Fibroblast of mammary gland (primary cell): ENCODE measurements at regions not wholly inside any gene's neighbourhood (a gene's known extent, or its start where the extent isn't known, plus 50 kb on each side); places are given as distances from the start of the nearest gene placed in this dataset.
"Not testable (repeated sequence)": the region's sequence is repeated elsewhere in the genome, so short reads cannot be mapped to it uniquely, and the experiment has no call there.

Experiments
- DNase-seq: peaks from one replicate; pipeline ENCODE4 v3.0.0-alpha.2; 2010; ENCODE audit warnings: low read depth
- H3K4me3 ChIP-seq: 2 replicates; pipeline ENCODE4 v1.5.1; 2011; ENCODE audit warnings: low read depth, mild to moderate bottlenecking, low read length, moderate library complexity; ENCODE audit not compliant: control insufficient read depth
- CTCF ChIP-seq: conservative IDR thresholded peaks from 2 replicates; pipeline ENCODE4 v1.5.1; 2011; ENCODE audit warnings: low read depth, low read length, inconsistent platforms; ENCODE audit not compliant: control insufficient read depth, insufficient read depth

- no peak for TF ChIP-seq CTCF
- no peak overlapping the region for H3K4me3 ChIP-seq
- DNase-seq: no peak
Observed at GRCh38 chr2:173520918-173521317, 166.2 kb downstream of the CDCA7 start.

GRCh38 chr2:173521450-173522192 lies 166.9 kb downstream of the CDCA7 start:
- no peak for TF ChIP-seq CTCF
- DNase-seq: no peak
- no peak overlapping the region for H3K4me3 ChIP-seq

- TF ChIP-seq CTCF: no peak
- no peak overlapping the region for H3K4me3 ChIP-seq
- DNase-seq: no peak
Observed at GRCh38 chr2:173523497-173523896, 168.8 kb downstream of the CDCA7 start.

GRCh38 chr2:173524256-173524955 lies 169.7 kb downstream of the CDCA7 start:
- no peak for TF ChIP-seq CTCF
- no peak overlapping the region for H3K4me3 ChIP-seq
- no peak for DNase-seq

GRCh38 chr2:173532732-173533531 lies 178.3 kb downstream of the CDCA7 start:
- DNase-seq, H3K4me3 ChIP-seq: not testable (repeated sequence)

- DNase-seq: no peak
- no peak for TF ChIP-seq CTCF
- H3K4me3 ChIP-seq: no peak overlapping the region
Observed at GRCh38 chr2:173537694-173538093, 183.0 kb downstream of the CDCA7 start.

GRCh38 chr2:173539615-173540014 lies 184.9 kb downstream of the CDCA7 start:
- no peak overlapping the region for H3K4me3 ChIP-seq
- TF ChIP-seq CTCF: no peak
- no peak for DNase-seq
